ENCODE measurements at regions not wholly inside any gene's neighbourhood (a gene's known extent, or its start where the extent isn't known, plus 50 kb on each side); places are given as distances from the start of the nearest gene placed in this dataset.

DNA sequence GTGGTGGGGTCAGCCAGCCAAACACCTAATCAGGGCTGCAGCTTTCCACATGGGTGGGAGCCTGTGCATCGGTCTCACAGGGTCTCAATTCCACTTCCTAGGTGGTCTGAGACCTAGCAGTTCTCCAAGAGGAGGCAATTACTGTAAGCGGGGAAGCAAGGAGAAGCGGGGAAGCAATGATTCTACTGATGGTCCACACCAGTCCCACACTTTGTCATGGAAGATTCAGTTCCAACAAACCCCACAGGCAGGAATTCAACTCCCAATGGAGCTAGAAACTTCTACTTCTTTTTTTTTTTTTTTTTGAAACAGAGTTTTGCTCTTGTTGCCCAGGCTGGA lies 158.7 kb upstream of the RAI14 start (continued):
- TF ChIP-seq ESRRA (CRISPR knock-in tag; IDR thresholded peaks at IDR 0.05; ENCODE audit: borderline replicate concordance) (no peak), TEAD4 (CRISPR knock-in tag; IDR thresholded peaks at IDR 0.05) (no peak), ZNF532 (CRISPR knock-in tag; IDR thresholded peaks at IDR 0.05; ENCODE audit: borderline replicate concordance) (no peak), FOXP1 (CRISPR knock-in tag; IDR thresholded peaks at IDR 0.05; ENCODE audit: borderline replicate concordance) (no peak), ZNF281 (CRISPR knock-in tag; IDR thresholded peaks at IDR 0.05) (no peak), SP1 (CRISPR knock-in tag; conservative IDR thresholded peaks at IDR 0.05) (no peak), ZNF138 (CRISPR knock-in tag; conservative IDR thresholded peaks at IDR 0.05) (no peak)

DNA sequence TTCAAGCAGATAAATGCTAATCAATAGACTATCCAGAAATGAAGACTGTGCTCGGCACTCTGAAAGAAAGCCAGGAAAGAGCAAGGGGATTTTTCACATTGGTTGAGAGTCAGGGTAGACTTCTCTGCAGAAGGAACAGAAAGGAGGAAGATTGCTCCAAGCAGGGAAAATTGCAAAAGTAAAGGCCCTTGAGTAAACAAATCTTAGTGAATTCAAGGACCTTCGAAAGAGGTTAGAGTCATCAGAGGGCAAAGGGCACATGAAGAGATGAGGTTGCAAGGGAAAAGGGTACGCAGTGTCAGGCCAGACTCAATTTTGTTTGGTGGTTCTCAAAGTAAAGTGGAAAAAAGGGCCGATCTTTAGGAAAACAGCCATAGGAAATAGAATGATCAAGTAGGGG lies 157.6 kb upstream of the RAI14 start:
- Mint-ChIP-seq H3K27me3 (ENCODE audit: low read depth) (no peaks in the 10 kb centered on the region; the same call in 1 of the 2 replicates), H3K27ac (no peak overlapping the region), H3K36me3 (no peaks in the 10 kb centered on the region; the same call in 1 of the 2 replicates), H3K4me1 (peaks cover 22% of the 10 kb centered on the region), H3K9me3 (peaks cover 6% of the 10 kb centered on the region), H3K4me3 (no peak overlapping the region)
- TF ChIP-seq ZBTB21 (CRISPR knock-in tag; IDR thresholded peaks at IDR 0.05; ENCODE audit: borderline replicate concordance) = no peak
- ATAC-seq (no peak), DNase-seq (ENCODE audit: low spot score) (no peak)
- CTCF ChIA-PET = no interaction called here
- POLR2A ChIA-PET = no interaction called here

DNA sequence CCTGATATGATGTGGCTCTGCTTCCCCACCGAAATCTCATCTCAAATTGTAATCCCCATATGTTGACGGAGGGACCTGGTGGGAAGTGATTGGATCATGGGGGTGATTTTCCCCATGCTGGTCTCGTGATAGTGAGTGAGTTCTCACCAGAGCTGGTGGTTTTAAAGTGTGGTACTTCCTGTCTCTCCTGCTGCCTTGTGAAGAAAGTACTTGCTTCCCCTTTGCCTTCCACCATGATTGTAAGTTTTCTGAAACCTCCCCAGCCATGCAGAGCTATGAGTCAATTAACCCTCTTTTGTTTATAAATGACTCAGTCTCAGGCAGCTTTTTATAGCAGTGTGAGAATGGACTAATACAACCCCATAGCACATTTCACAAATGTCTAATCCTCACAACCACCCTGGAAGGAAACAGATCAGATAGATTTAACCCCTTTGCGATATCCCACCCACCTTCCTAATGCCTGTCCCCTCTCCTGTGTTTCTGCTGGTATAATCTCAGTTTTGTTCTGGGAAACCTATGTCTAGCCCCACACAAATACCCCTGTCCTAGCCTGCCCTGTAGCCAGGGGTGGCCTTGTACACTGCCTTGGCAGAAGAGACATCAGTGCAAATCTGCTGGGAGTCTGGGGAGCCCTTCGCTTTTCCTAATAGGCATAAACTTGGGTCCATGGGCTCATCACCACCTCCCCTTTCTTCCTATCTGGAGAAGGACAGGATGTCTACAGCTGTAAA lies 157.0 kb upstream of the RAI14 start:
- H3K27ac Mint-ChIP-seq = no peak overlapping the region

More for the DNA sequence above, 157.0 kb upstream of the RAI14 start:
- Mint-ChIP-seq H3K4me3 (no peak overlapping the region), H3K9me3 (peaks cover 2% of the 10 kb centered on the region), H3K4me1 (peaks cover 22% of the 10 kb centered on the region), H3K27me3 (ENCODE audit: low read depth) (no peaks in the 10 kb centered on the region; the same call in 1 of the 2 replicates), H3K36me3 (no peaks in the 10 kb centered on the region; the same call in 1 of the 2 replicates)
- no peak for TF ChIP-seq ZNF317 (CRISPR knock-in tag; IDR thresholded peaks at IDR 0.05; ENCODE audit: borderline replicate concordance, low read depth)
- TF ChIP-seq E2F5 (CRISPR knock-in tag; IDR thresholded peaks at IDR 0.05) = no peak
- TF ChIP-seq, protein P1, sequence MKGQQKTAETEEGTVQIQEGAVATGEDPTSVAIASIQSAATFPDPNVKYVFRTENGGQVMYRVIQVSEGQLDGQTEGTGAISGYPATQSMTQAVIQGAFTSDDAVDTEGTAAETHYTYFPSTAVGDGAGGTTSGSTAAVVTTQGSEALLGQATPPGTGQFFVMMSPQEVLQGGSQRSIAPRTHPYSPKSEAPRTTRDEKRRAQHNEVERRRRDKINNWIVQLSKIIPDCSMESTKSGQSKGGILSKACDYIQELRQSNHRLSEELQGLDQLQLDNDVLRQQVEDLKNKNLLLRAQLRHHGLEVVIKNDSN (CRISPR knock-in tag; IDR thresholded peaks at IDR 0.05) = no peak
- ChIA-PET CTCF (no interaction called here), POLR2A (no interaction called here)
- ATAC-seq (no peak), DNase-seq (ENCODE audit: low spot score) (no peak)
